ENCODE measurements at regions not wholly inside any gene's neighbourhood (a gene's known extent, or its start where the extent isn't known, plus 50 kb on each side); places are given as distances from the start of the nearest gene placed in this dataset.

DNA sequence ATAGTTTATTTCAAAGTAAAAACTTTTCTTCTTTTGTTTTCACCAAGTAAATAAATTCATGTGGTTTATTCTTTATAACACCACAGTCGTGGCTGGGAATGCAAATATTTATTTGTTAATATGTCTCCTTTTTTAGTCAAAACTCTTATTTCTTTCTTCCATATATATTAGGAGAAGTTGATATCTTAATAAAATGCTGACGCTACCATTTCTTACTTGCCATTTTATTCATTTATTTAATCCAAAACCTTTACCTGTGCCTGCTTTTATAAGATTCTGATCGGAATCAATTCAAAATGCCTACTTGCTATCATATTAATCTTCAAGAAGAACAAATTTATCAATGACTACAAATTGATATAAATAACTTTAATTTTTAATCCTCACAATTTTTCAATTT lies 362.9 kb upstream of the FSIP2 start:
- Histone ChIP-seq H3K36me3 (ENCODE audit: low read depth) (no peaks in the 10 kb centered on the region), H3K9me3 (ENCODE audit: severe bottlenecking) (no peaks in the 10 kb centered on the region), H3K4me1 (ENCODE audit: insufficient read depth, poor library complexity, severe bottlenecking) (no peaks in the 10 kb centered on the region), H3K4me3 (ENCODE audit: severe bottlenecking) (no peak overlapping the region), H3K27me3 (ENCODE audit: insufficient read depth, poor library complexity, severe bottlenecking) (no peaks in the 10 kb centered on the region), H3K27ac (ENCODE audit: poor library complexity, severe bottlenecking) (no peak overlapping the region)
- TF ChIP-seq, protein P1, sequence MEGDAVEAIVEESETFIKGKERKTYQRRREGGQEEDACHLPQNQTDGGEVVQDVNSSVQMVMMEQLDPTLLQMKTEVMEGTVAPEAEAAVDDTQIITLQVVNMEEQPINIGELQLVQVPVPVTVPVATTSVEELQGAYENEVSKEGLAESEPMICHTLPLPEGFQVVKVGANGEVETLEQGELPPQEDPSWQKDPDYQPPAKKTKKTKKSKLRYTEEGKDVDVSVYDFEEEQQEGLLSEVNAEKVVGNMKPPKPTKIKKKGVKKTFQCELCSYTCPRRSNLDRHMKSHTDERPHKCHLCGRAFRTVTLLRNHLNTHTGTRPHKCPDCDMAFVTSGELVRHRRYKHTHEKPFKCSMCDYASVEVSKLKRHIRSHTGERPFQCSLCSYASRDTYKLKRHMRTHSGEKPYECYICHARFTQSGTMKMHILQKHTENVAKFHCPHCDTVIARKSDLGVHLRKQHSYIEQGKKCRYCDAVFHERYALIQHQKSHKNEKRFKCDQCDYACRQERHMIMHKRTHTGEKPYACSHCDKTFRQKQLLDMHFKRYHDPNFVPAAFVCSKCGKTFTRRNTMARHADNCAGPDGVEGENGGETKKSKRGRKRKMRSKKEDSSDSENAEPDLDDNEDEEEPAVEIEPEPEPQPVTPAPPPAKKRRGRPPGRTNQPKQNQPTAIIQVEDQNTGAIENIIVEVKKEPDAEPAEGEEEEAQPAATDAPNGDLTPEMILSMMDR (IDR thresholded peaks at IDR 0.05; ENCODE audit: poor library complexity, severe bottlenecking): no peak
- ATAC-seq (ENCODE audit: low read depth): no peak
- DNase-seq (ENCODE audit: low spot score): no peak

DNA sequence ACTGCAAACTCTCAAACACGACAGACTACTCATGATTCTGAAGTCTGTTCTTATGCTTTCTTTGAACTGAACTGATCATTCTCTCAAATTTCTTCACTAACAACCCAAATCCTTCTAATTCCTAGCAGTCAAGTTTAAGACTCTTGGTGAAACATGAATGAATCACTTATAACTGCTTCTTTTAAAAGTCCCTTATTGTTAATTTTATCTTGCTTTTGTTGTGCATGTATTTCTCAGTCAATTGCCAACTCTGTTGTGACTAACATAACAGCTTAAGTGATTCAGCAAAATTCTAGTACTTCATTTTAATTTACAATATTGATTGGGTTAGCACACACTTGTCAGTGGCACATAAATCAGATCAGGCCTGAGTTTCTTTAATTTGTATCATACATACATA lies 357.0 kb upstream of the FSIP2 start:
- Histone ChIP-seq H3K4me1 (ENCODE audit: insufficient read depth, poor library complexity, severe bottlenecking) (no peaks in the 10 kb centered on the region), H3K9me3 (ENCODE audit: severe bottlenecking) (no peaks in the 10 kb centered on the region), H3K27ac (ENCODE audit: poor library complexity, severe bottlenecking) (no peak overlapping the region), H3K27me3 (ENCODE audit: insufficient read depth, poor library complexity, severe bottlenecking) (no peaks in the 10 kb centered on the region), H3K36me3 (ENCODE audit: low read depth) (no peaks in the 10 kb centered on the region), H3K4me3 (ENCODE audit: severe bottlenecking) (no peak overlapping the region)
- ATAC-seq (ENCODE audit: low read depth): no peak
- TF ChIP-seq, protein P1 (IDR thresholded peaks at IDR 0.05; ENCODE audit: poor library complexity, severe bottlenecking): no peak
- DNase-seq (ENCODE audit: low spot score): no peak

DNA sequence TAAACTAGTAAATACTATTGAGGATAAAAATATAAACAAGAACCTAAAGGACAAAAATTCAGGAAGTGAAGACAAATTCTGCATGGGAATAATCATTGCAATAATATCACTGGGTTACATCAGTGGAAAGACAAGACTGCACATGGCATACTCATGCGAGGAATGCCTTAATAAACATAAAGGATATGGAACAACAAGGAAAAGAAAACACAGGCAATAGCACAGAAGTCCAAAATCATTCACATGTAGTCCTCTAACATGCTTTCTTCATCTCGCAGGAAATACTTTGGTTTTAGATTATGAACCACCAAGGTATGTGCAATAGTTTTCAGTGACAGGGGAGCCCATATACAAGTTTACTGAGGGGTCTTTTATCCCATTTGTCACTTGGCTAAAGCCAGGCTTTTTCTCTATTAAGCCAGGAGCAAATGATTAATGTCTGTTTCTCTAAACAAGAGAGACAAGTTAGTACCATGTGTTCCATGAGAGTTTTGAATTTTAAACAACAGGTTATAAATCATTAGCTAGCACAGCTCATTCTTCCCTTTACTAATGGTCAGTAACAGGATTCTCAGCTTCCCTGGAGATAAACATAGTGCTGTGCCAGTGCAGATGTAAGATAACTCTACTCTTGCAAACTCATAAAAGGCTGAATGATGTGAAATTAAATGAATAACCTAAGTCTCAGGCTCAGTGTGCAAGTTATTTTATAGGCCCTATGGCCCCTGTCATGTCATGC lies 353.6 kb upstream of the FSIP2 start:
- H3K36me3 ChIP-seq (ENCODE audit: low read depth): no peaks in the 10 kb centered on the region
- DNase-seq (ENCODE audit: low spot score): no peak

DNA sequence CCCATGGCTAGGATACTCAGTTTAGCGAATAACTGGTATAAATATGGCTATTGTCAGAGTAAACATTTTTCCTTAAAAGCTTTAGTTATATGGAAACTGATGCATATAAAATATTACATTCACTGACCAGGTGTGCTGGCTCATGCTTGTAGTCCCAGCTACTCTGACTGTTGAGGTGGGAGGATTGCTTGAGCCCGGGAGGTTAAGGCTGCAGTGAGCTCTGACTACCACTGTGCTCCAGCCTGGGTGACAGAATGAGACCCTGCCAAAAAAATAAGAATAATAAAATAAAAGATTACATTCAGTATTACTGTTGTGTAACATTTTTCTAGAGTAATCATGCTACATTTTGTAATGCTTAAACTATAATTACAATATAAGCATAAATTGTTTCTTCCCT lies 350.4 kb upstream of the FSIP2 start:
- TF ChIP-seq, protein P1 (IDR thresholded peaks at IDR 0.05; ENCODE audit: poor library complexity, severe bottlenecking): no peak
- ATAC-seq (ENCODE audit: low read depth): no peak

More for the DNA sequence above, 353.6 kb upstream of the FSIP2 start:
- no peak overlapping the region for H3K4me3 ChIP-seq (ENCODE audit: severe bottlenecking)
- H3K4me1 ChIP-seq (ENCODE audit: insufficient read depth, poor library complexity, severe bottlenecking): no peaks in the 10 kb centered on the region
- no peak overlapping the region for H3K27ac ChIP-seq (ENCODE audit: poor library complexity, severe bottlenecking)
- no peaks in the 10 kb centered on the region for H3K27me3 ChIP-seq (ENCODE audit: insufficient read depth, poor library complexity, severe bottlenecking)
- ATAC-seq (ENCODE audit: low read depth): no peak
- TF ChIP-seq, protein P1 (IDR thresholded peaks at IDR 0.05; ENCODE audit: poor library complexity, severe bottlenecking): no peak
- H3K9me3 ChIP-seq (ENCODE audit: severe bottlenecking): no peaks in the 10 kb centered on the region

DNA sequence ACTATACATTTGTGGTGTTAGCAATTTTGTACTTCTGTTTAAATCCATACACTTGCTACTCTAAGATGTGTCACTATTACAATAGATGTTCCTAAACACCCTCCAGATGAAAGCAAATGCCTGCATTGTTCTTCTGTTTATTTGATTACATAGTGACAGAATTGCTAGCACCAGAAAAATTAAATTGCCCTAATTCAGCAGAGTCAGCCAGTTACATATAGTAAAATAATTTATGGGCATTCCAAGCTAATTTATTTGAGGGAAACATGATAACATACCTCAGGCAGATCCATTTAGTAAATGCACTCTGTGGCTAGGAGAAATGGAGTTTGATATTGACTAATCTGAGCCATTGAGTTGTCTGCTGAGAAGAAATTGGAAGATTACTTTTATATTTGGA lies 347.1 kb upstream of the FSIP2 start:
- Histone ChIP-seq H3K27ac (ENCODE audit: poor library complexity, severe bottlenecking) (no peak overlapping the region), H3K36me3 (ENCODE audit: low read depth) (no peaks in the 10 kb centered on the region), H3K27me3 (ENCODE audit: insufficient read depth, poor library complexity, severe bottlenecking) (no peaks in the 10 kb centered on the region), H3K4me3 (ENCODE audit: severe bottlenecking) (no peak overlapping the region), H3K9me3 (ENCODE audit: severe bottlenecking) (no peaks in the 10 kb centered on the region), H3K4me1 (ENCODE audit: insufficient read depth, poor library complexity, severe bottlenecking) (no peaks in the 10 kb centered on the region)
- TF ChIP-seq, protein P1 (IDR thresholded peaks at IDR 0.05; ENCODE audit: poor library complexity, severe bottlenecking): no peak
- ATAC-seq (ENCODE audit: low read depth) (no peak), DNase-seq (ENCODE audit: low spot score) (no peak)

More for the DNA sequence above, 350.4 kb upstream of the FSIP2 start:
- H3K9me3 ChIP-seq (ENCODE audit: severe bottlenecking): no peaks in the 10 kb centered on the region
- no peak for DNase-seq (ENCODE audit: low spot score)
- no peak overlapping the region for H3K27ac ChIP-seq (ENCODE audit: poor library complexity, severe bottlenecking)
- no peak overlapping the region for H3K4me3 ChIP-seq (ENCODE audit: severe bottlenecking)
- no peaks in the 10 kb centered on the region for H3K4me1 ChIP-seq (ENCODE audit: insufficient read depth, poor library complexity, severe bottlenecking)
- no peaks in the 10 kb centered on the region for H3K36me3 ChIP-seq (ENCODE audit: low read depth)
- no peaks in the 10 kb centered on the region for H3K27me3 ChIP-seq (ENCODE audit: insufficient read depth, poor library complexity, severe bottlenecking)
